Osteocyte (in vitro differentiated cells): ENCODE measurements at regions not wholly inside any gene's neighbourhood (a gene's known extent, or its start where the extent isn't known, plus 50 kb on each side); places are given as distances from the start of the nearest gene placed in this dataset.

Source experiments
- DNase-seq: peaks from one replicate; pipeline ENCODE4 v3.0.0; 2021; ENCODE audit warnings: mixed read lengths; ENCODE audit not compliant: unreplicated experiment; ENCODE audit errors: extremely low spot score
- H3K27ac Mint-ChIP-seq: one replicate; pipeline ENCODE4 v1.8.0; 2021; ENCODE audit warnings: mild to moderate bottlenecking, mixed read lengths; ENCODE audit not compliant: unreplicated experiment
- H3K27me3 Mint-ChIP-seq: one replicate; pipeline ENCODE4 v1.8.0; 2021; ENCODE audit warnings: mixed read lengths; ENCODE audit not compliant: unreplicated experiment
- H3K36me3 Mint-ChIP-seq: one replicate; pipeline ENCODE4 v1.8.0; 2021; ENCODE audit warnings: mixed read lengths; ENCODE audit not compliant: unreplicated experiment
- H3K4me1 Mint-ChIP-seq: one replicate; pipeline ENCODE4 v1.8.0; 2021; ENCODE audit warnings: mixed read lengths; ENCODE audit not compliant: unreplicated experiment
- H3K4me3 Mint-ChIP-seq: one replicate; pipeline ENCODE4 v1.8.0; 2021; ENCODE audit warnings: mild to moderate bottlenecking, moderate library complexity, mixed read lengths; ENCODE audit not compliant: unreplicated experiment
- H3K9me3 Mint-ChIP-seq: one replicate; pipeline ENCODE4 v1.8.0; 2021; ENCODE audit warnings: mixed read lengths; ENCODE audit not compliant: unreplicated experiment
- CTCF ChIP-seq: fragments of 200-600 bp; sonication (generic); IDR thresholded peaks from 2 replicates; pipeline ENCODE4 v1.5.0; 2021; ENCODE audit warnings: antibody characterized with exemption, mild to moderate bottlenecking, moderate library complexity

DNA sequence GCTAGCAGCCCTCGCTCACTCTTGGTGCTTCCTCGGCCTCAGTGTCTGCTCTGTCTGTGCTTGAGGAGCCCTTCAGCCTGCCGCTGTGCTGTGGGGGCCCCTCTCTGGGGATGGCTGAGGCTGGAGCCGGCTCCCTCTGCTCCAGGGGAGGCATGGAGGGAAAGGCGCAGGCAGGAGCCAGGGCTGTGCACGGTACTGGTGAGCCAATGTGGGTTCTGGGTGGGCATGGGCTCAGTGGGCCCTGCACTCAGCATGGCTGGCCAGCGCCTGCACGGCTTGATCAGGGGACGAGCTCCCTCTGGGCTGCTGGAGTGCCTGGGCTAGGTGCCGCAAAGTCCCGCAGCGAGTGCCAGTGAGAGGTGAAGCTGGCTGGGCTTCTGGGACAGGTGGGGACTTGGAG is 260.0 kb downstream of the SI start:
- Mint-ChIP-seq H3K4me1 (no peaks in the 10 kb centered on the region), H3K36me3 (no peaks in the 10 kb centered on the region), H3K27me3 (no peaks in the 10 kb centered on the region), H3K4me3 (no peak overlapping the region), H3K9me3 (peaks cover 3% of the 10 kb centered on the region), H3K27ac (no peak overlapping the region)
- no peak for TF ChIP-seq CTCF
- DNase-seq: no peak

DNA sequence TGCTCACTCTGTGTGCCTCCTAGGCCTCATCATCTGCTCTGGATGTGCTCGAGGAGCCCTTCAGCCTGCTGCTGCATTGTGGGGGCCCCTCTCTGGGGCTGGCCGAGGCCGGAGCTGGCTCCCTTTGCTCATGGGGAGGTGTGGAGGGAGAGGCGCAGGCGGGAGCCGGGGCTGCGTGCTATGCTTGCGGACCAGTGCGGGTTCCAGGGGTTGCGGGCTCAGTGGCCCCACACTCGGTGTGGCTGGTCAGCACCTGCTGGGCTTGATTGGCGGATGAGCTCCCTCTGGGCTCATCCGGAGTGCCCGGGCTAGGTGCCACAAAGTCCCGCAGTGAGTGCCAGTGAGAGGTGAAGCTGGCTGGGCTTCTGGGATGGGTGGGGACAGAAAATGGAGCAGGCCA is 264.2 kb downstream of the SI start:
- no peaks in the 10 kb centered on the region for H3K27me3 Mint-ChIP-seq
- TF ChIP-seq CTCF: no peak
- H3K4me1 Mint-ChIP-seq: no peaks in the 10 kb centered on the region
- DNase-seq: no peak
- no peak overlapping the region for H3K4me3 Mint-ChIP-seq
- no peak overlapping the region for H3K27ac Mint-ChIP-seq
- H3K36me3 Mint-ChIP-seq: no peaks in the 10 kb centered on the region
- peaks cover 3% of the 10 kb centered on the region for H3K9me3 Mint-ChIP-seq

- no peaks in the 10 kb centered on the region for H3K9me3 Mint-ChIP-seq
- H3K36me3 Mint-ChIP-seq: no peaks in the 10 kb centered on the region
- H3K27ac Mint-ChIP-seq: no peak overlapping the region
- peaks cover 4% of the 10 kb centered on the region for H3K27me3 Mint-ChIP-seq
- no peak for TF ChIP-seq CTCF
- H3K4me1 Mint-ChIP-seq: no peaks in the 10 kb centered on the region
- H3K4me3 Mint-ChIP-seq: no peak overlapping the region
- DNase-seq: no peak
Measured at GRCh38 chr3:164812042-164812441, 266.3 kb downstream of the SI start.

GRCh38 chr3:164806188-164806587 is 272.1 kb downstream of the SI start:
- Mint-ChIP-seq H3K4me3 (no peak overlapping the region), H3K36me3 (no peaks in the 10 kb centered on the region), H3K27ac (no peak overlapping the region), H3K27me3 (peaks cover 4% of the 10 kb centered on the region), H3K9me3 (peaks cover 4% of the 10 kb centered on the region), H3K4me1 (no peaks in the 10 kb centered on the region)
- peak; percentile 44 for TF ChIP-seq CTCF
- DNase-seq: no peak

- no peak for DNase-seq
- TF ChIP-seq CTCF: no peak
- H3K27ac Mint-ChIP-seq: no peak overlapping the region
- no peaks in the 10 kb centered on the region for H3K36me3 Mint-ChIP-seq
- H3K9me3 Mint-ChIP-seq: no peaks in the 10 kb centered on the region
- no peak overlapping the region for H3K4me3 Mint-ChIP-seq
- H3K27me3 Mint-ChIP-seq: peaks cover 11% of the 10 kb centered on the region
- no peaks in the 10 kb centered on the region for H3K4me1 Mint-ChIP-seq
Measured at GRCh38 chr3:164794099-164794498, 284.2 kb downstream of the SI start.
